SU-DHL-6 (cell line): ENCODE measurements at regions not wholly inside any gene's neighbourhood (a gene's known extent, or its start where the extent isn't known, plus 50 kb on each side); places are given as distances from the start of the nearest gene placed in this dataset.

Experiments
- CTCF ChIP-seq: fragments of 200-600 bp; sonication (generic); IDR thresholded peaks from one replicate; pipeline ENCODE4 v1.5.1; 2017; ENCODE audit warnings: antibody characterized with exemption, mild to moderate bottlenecking, low read length, moderate library complexity; ENCODE audit not compliant: insufficient read depth, poor library complexity, severe bottlenecking
- EZH2phosphoT487 ChIP-seq: fragments of 200-600 bp; sonication (generic), shearing (Covaris generic); conservative IDR thresholded peaks from 2 replicates; pipeline ENCODE4 v1.6.1; 2018; ENCODE audit warnings: mild to moderate bottlenecking, antibody characterized with exemption, low read length, moderate library complexity, mixed read lengths

GRCh38 chr2:390959-391358 lies 103.1 kb upstream of the ALKAL2 start:
- TF ChIP-seq CTCF (no peak), EZH2phosphoT487 (no peak)
